ENCODE measurements at regions not wholly inside any gene's neighbourhood (a gene's known extent, or its start where the extent isn't known, plus 50 kb on each side); places are given as distances from the start of the nearest gene placed in this dataset.

- DNase-seq (ENCODE audit: low spot score), result no peak
Measured at GRCh38 chr18:54020966-54021365, 203.5 kb downstream of the MBD2 start.

DNA sequence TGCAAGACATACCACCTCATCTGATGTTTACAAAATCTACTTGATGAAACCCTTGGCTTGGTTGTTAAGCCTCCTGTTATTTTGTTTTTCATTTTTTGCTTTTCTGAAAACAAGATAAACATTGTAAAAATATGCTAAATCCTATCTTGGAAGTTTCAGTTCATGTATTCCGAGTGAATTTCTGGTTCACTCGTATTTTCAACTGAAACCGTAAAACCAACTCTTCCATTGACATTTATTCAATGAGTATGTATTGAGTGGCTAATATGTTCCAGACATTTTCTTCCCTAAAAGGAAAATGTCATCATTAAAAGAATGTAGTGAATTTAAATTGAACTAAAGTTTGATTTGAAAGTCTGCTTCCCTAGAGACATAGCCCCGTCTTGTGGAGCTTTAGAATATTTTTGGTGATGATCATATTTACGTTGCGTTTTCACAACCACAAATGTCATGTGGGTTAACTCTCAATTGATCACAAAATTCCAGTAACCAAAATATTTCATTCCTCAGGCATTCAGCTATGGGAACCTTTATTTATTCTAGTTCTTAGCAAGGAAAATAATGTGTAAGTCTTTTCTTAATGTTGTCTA is 204.2 kb downstream of the MBD2 start:
- no peak for DNase-seq (ENCODE audit: low spot score)

DNA sequence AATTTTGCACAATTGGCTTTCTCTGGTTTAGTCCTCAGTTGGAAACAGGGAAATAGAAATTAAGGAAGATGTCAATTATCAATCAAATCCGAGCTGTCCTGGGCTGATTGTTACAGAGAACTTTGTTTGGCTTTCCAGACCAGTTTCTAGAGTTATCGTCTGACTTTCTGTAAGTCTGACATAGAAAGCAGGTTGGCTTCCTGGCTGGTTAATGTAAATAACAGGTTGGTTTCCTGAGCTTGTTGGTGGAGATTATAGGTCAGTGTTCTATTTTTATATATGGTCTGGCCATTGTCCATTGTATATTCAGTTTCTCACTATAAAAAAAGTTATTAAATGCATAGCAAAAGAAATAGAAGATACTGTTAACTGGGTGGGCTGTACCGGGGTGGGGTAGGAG is 204.8 kb downstream of the MBD2 start:
- no peak for DNase-seq (ENCODE audit: low spot score)

- no peak for DNase-seq (ENCODE audit: low spot score)
Measured at GRCh38 chr18:54013452-54013851, 211.0 kb downstream of the MBD2 start.

DNA sequence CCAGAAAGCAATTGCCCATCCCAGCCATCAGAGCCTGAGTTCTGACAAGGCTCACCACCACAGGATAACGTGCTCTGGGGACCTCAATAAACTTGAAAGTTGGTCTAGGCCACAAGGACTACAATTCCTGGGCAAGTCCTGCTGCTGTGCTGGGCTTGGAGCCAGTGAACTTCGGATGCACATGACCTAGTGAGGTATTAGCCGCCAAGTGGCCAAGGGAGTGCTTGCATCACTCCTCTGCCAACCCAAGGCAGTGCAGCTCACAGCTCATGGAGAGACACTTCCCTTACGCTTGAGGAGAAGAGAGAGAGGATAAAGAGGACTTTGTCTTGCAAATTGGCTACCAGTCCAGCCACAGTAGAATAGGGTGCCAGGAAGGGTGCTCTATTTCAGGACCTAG is 219.6 kb downstream of the MBD2 start:
- DNase-seq (ENCODE audit: low spot score), result no peak

DNA sequence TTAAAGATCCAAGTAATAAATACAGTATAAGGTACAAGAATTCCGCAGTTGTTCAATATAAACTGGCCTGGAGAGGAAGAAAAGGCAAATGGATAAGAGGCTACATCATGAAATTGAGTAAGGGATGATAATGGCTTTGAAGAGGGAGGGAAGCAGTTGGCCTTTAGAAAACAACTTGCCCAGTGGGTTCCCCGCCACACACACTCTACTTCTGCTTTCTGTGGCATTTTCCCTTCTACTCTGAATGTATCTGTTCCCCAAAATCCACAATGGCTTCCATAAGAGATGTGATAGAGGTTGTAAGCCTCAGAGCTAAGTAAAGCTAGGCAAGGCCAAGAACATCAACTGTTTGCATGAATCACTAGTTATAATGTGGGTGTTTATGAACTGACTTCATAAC is 221.3 kb downstream of the MBD2 start:
- no peak for DNase-seq (ENCODE audit: low spot score)

DNA sequence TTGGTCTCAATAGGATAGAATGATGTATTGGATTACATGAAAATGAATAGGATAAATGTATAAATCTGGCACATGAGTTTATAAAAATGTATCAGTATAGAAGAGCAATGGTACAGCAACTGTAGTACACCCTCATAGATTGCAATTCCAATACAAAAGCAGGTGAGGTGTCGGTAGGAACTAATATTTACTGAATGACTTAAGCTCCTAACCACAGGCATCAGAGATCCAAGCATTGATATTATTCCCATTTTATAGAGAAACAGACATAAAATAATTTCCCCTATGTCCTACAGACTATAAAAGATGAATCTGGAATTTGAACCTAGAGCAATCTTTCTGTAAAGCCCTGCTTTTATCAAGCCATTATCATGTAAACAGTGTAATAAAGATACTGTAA is 227.4 kb downstream of the MBD2 start:
- DNase-seq (ENCODE audit: low spot score), result no peak

GRCh38 chr18:53994016-53994415 is 230.5 kb downstream of the MBD2 start:
- no peak for DNase-seq (ENCODE audit: low spot score)

DNA sequence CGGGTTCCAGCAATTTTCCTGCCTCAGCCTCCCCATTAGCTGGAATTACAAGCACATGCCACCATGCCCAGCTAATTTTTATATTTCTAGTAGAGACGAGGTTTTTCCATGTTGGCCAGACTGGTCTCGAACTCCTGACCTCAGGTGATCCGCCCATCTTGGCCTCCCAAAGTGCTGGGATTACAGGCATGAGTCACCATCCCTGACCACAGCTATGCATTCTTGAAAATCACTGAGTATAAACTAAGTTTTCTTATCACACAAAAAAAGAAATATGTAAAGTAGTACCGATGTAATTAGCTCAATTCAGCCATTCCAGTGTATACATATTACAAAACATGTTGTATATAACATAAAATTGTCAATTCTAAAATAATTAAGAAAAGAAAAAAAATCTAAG is 232.7 kb downstream of the MBD2 start:
- DNase-seq (ENCODE audit: low spot score), result no peak

DNA sequence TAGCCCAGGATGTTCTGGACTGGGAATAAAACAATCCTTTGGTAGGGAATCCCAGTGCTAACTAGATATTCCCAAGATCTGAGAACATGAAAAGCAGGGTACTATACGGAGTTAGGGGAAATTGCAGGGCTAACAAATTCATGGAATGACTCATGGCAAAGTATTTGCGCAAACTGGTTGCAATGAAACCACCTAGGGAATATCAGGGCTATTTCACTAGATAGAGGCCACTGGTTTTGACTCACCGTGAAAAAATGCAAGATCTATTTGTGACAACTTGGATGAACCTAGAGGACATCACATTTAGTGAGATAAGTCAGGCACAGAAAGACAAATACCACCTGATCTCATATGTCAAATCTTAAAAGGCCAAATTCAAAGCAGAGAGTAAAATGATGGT is 233.3 kb downstream of the MBD2 start:
- no peak for DNase-seq (ENCODE audit: low spot score)

- DNase-seq (ENCODE audit: low spot score), result no peak
Measured at GRCh38 chr18:53990485-53990884, 234.0 kb downstream of the MBD2 start.

DNA sequence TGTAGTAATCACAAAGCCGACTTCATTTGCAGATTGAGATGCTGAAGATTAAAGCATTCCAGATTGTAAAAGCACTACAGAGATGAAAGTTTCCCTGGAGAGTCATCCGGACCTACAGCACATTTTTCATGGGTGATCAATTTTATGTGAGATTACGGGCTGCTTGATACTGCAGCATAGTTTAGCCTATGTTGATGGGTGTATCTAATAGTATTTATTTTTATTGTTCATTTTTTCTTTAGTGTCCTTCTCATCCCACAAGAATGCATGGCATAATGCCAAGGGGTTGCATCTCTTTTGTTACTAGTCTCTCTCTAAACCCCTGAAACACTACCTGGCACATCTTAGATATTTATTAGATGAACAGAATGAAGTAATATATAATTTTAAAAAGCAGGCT is 240.4 kb downstream of the MBD2 start:
- no peak for DNase-seq (ENCODE audit: low spot score)

GRCh38 chr18:53971331-53971730 is 253.1 kb downstream of the MBD2 start:
- no peak for DNase-seq (ENCODE audit: low spot score)

DNA sequence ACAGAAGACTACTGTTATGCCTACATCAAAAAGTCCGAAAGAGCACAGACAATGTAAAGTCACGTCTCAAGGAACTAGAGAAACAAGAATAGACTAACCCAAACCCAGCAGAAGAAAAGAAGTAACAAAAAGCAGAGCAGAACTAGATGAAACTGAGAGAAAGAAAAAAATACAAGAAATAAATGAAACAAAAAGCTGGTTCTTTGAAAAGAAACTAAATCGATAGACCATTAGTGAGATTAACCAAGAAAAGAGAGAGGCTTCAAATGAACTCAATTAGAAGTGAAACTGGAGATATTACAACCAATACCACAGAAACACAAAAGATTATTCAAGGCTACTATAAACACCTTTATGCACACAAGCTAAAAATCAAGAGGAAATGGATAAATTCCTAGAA is 271.8 kb downstream of the MBD2 start:
- no peak for DNase-seq (ENCODE audit: low spot score)

DNA sequence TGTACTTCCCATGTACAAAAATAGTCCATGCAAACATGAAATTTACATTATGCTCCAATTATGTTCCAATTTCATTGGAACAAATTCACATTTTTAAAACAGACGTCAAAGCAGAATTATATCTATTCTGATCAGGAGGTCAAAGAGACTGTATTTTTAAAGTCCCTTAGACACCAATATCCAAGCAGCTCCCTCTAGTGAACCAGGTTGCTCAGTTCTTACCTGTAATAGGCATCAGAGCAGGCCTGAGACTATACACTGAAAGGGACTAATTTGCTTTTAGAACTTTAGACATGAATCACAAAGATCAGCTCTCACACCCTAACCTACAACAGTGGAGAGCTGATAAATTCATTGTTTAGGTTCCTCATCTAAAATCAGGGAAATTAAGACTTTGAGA is 273.9 kb downstream of the MBD2 start:
- DNase-seq (ENCODE audit: low spot score), result no peak

- DNase-seq (ENCODE audit: low spot score), result no peak
Measured at GRCh38 chr18:53948991-53949390, 275.5 kb downstream of the MBD2 start.

GRCh38 chr18:53947092-53947640 is 277.3 kb downstream of the MBD2 start:
- no peak for DNase-seq (ENCODE audit: low spot score)

DNA sequence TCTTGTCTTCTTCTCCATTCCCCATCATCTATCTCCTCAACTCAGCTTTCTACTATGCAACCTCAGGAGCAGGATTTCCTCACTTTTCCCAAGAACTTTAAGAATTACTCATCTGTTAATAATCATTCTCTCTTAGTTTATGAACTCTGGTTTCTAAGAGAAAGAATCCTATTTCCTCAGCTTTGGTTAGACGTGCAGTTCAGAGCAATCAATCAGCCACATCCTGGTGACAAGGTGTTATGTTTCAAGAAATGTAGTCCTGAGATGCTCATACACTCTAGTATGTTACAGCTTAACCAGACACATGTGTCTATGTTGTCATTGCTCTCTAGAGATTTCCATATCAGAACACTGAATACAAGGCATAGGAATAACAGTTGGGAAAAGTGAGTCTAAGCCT is 277.9 kb downstream of the MBD2 start:
- DNase-seq (ENCODE audit: low spot score), result no peak

GRCh38 chr18:53944721-53945120 is 279.7 kb downstream of the MBD2 start:
- no peak for DNase-seq (ENCODE audit: low spot score)

- DNase-seq (ENCODE audit: low spot score), result no peak
Measured at GRCh38 chr18:53943326-53943860, 281.1 kb downstream of the MBD2 start.

- DNase-seq (ENCODE audit: low spot score), result no peak
Measured at GRCh38 chr18:53941601-53942338, 282.7 kb downstream of the MBD2 start.

DNA sequence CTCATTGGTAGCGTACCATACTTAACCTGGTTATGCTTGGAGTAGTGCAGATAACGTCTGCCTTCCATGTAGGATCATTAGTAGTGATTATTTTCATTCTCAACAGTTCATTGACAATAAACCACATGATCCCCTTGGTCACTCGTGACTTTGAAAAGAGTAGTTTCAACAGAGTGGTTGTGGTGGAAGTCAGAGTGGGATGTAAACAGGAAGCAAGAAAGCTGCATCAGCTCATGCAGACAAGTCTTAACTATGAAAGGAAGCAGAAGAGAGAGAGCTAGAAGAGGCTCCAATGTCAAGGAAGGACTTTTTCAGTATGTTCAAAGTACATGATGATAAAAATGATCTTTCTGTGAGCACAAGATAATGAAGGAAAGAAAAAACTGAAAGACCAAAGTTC is 287.4 kb downstream of the MBD2 start:
- no peak for DNase-seq (ENCODE audit: low spot score)

DNA sequence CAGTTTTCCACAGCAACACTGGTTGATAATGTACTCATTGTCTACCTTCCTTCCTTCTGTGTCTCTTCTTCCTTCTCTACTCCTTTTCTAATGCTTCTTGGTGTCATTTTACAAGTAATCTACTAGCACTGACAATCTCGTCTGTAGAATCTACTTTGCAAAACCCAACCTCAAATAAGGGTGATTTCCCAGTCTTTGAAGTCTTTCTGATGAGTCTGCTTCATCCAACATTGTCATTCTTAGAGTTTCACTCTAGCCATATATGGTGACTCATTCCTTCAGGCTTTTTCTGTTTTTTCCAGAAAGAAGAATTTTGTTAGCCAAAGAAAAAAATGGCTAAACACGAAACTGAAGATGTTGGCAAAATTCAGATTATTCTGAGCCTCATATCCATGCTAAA is 288.7 kb downstream of the MBD2 start:
- no peak for DNase-seq (ENCODE audit: low spot score)
